ENCODE measurements at regions not wholly inside any gene's neighbourhood (a gene's known extent, or its start where the extent isn't known, plus 50 kb on each side); places are given as distances from the start of the nearest gene placed in this dataset.

DNA sequence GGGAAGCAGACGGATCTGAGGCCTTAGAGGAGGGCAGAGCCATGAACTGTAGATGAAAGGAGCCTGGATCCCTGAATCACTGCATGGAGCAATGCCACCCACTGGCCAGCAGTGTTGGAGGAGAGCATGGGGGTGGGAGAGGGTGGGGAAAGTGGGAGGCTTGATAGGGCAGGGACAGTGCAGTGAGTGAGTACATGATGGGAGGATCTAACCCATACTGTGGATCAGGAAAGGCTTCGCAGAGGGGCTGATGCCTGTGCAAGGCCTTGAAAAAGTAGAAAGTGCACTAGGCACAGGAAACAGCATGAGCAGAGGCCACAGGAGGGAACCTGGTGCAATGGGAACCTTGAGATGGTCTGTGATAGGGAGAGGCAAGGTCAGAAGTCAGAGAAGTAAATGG lies 391.9 kb downstream of the PTPRU start:
- H3K4me3 ChIP-seq (ENCODE audit: low read depth, low read length): no peak overlapping the region
- no peak for DNase-seq (ENCODE audit: low read depth)
- TF ChIP-seq POLR2A (IDR thresholded peaks at IDR 0.05; ENCODE audit: extremely low read depth, insufficient read length) (no peak), MYC (IDR thresholded peaks at IDR 0.05; ENCODE audit: low read depth, low read length) (no peak)
- TF ChIP-seq, protein P1, sequence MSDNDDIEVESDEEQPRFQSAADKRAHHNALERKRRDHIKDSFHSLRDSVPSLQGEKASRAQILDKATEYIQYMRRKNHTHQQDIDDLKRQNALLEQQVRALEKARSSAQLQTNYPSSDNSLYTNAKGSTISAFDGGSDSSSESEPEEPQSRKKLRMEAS (IDR thresholded peaks at IDR 0.05; ENCODE audit: low read depth, low read length): no peak
- TF ChIP-seq, protein P2, sequence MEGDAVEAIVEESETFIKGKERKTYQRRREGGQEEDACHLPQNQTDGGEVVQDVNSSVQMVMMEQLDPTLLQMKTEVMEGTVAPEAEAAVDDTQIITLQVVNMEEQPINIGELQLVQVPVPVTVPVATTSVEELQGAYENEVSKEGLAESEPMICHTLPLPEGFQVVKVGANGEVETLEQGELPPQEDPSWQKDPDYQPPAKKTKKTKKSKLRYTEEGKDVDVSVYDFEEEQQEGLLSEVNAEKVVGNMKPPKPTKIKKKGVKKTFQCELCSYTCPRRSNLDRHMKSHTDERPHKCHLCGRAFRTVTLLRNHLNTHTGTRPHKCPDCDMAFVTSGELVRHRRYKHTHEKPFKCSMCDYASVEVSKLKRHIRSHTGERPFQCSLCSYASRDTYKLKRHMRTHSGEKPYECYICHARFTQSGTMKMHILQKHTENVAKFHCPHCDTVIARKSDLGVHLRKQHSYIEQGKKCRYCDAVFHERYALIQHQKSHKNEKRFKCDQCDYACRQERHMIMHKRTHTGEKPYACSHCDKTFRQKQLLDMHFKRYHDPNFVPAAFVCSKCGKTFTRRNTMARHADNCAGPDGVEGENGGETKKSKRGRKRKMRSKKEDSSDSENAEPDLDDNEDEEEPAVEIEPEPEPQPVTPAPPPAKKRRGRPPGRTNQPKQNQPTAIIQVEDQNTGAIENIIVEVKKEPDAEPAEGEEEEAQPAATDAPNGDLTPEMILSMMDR (IDR thresholded peaks at IDR 0.05; ENCODE audit: low read depth, low read length): no peak

DNA sequence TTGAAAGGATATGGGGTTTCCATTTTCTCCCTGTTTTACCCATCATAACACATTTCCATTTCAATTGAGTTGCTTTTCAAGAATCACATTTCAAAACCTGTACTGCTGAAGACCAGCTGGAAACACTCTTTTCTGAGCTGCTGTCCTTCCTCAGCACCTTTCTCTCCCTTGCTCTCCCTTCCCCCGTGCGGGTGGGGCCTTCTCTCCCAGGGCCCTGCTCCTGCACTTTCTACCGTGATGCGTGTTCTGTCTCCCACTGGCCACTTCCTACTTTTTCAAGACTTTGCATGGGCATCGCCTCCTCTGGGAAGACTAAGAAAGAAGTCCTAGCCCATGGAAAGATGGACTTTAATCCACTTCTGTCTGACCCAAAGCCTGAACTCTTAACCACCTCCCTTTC lies 390.4 kb downstream of the PTPRU start:
- DNase-seq (ENCODE audit: low read depth): no peak
- H3K4me3 ChIP-seq (ENCODE audit: low read depth, low read length): no peak overlapping the region
- TF ChIP-seq, protein P2 (IDR thresholded peaks at IDR 0.05; ENCODE audit: low read depth, low read length): no peak
- TF ChIP-seq, protein P1 (IDR thresholded peaks at IDR 0.05; ENCODE audit: low read depth, low read length): no peak
- TF ChIP-seq POLR2A (IDR thresholded peaks at IDR 0.05; ENCODE audit: extremely low read depth, insufficient read length) (no peak), MYC (IDR thresholded peaks at IDR 0.05; ENCODE audit: low read depth, low read length) (no peak)

DNA sequence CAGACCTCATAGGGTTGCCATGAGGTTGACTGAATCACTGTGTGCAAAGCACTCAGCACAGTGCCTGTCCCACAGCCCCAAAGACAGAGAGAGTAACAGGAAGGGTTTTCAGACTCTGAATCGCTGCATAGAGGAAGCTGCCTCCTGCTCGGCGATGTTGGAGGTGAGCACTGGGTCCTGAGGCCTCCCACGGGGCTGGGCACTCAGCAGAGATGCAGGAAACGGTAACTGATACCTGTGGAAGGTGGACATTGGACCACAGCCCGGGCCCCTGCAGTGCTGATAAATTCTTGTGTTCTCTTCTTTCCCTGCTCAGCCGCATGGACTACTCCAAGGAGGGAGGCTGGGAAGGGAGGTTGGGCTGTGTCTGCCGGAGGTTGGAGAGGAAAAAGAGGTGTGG lies 389.7 kb downstream of the PTPRU start:
- DNase-seq (ENCODE audit: low read depth): no peak
- no peak overlapping the region for H3K4me3 ChIP-seq (ENCODE audit: low read depth, low read length)
- TF ChIP-seq, protein P2 (IDR thresholded peaks at IDR 0.05; ENCODE audit: low read depth, low read length): no peak
- TF ChIP-seq, protein P1 (IDR thresholded peaks at IDR 0.05; ENCODE audit: low read depth, low read length): no peak
- TF ChIP-seq MYC (IDR thresholded peaks at IDR 0.05; ENCODE audit: low read depth, low read length): no peak
- TF ChIP-seq POLR2A (IDR thresholded peaks at IDR 0.05; ENCODE audit: extremely low read depth, insufficient read length): no peak

DNA sequence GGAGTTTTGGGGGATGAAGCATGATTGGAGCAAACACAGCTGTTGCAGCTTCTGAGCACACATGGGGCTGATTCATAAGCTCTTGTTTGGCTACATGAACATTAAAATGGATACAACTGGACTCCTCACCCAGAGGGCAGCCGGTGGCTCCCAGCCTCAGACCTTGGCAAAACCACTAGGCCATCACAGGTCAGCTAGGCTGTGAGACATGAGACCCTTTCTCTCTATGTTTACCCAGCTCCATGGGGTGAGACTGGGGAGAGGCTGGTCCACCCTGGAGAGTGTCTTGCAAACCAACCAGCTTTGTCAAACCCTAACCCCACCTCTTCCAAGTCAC lies 388.7 kb downstream of the PTPRU start:
- TF ChIP-seq POLR2A (IDR thresholded peaks at IDR 0.05; ENCODE audit: extremely low read depth, insufficient read length) (no peak), MYC (IDR thresholded peaks at IDR 0.05; ENCODE audit: low read depth, low read length) (no peak)
- TF ChIP-seq, protein P1 (IDR thresholded peaks at IDR 0.05; ENCODE audit: low read depth, low read length): no peak
- TF ChIP-seq, protein P2 (IDR thresholded peaks at IDR 0.05; ENCODE audit: low read depth, low read length): no peak
- no peak for DNase-seq (ENCODE audit: low read depth)

DNA sequence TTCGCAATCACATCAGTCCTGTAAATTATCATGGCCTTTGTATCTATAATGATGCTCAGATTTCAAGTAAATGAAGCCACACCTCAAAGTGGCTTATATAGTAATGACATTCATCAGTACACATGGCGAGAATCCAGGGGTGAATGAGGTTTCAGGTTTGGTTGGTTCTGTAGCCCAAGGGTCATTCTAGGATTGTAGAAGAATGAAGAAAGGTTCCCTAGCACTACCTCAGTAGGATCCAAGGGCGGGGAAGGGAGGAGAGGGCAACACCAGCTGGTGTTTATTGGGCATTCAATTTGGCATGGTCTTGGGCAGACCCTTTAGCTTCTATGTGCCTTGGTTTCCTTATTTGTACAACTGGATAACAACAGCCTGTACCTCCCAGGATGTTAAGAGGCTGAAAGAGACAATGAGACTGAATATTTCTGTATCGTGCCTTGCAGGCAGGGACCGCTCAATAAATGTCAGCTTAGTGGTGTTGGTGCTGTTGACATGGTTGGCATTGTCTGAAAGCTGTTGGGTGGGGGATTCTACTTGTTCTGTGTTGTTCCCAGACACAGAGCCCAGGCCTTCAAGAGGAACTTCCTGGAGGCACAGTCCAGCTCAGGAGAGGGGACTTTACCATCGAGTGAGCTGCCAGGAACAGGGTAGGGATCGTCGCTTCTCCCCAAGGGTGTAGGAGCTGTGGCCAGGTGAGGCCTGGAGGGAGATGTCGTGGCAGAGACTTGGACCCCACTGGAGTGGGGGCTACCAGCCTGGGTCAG lies 388.2 kb downstream of the PTPRU start:
- no peak for DNase-seq (ENCODE audit: low read depth)
- TF ChIP-seq POLR2A (IDR thresholded peaks at IDR 0.05; ENCODE audit: extremely low read depth, insufficient read length) (no peak), MYC (IDR thresholded peaks at IDR 0.05; ENCODE audit: low read depth, low read length) (no peak)
- TF ChIP-seq, protein P2 (IDR thresholded peaks at IDR 0.05; ENCODE audit: low read depth, low read length): no peak
- TF ChIP-seq, protein P1 (IDR thresholded peaks at IDR 0.05; ENCODE audit: low read depth, low read length): no peak
- H3K4me3 ChIP-seq (ENCODE audit: low read depth, low read length): no peak overlapping the region

More for the DNA sequence above, 388.7 kb downstream of the PTPRU start:
- no peak overlapping the region for H3K4me3 ChIP-seq (ENCODE audit: low read depth, low read length)

All from NB4 (cell line).